Esophagus muscularis mucosa (tissue), 4 donors: ENCODE measurements at regions not wholly inside any gene's neighbourhood (a gene's known extent, or its start where the extent isn't known, plus 50 kb on each side); places are given as distances from the start of the nearest gene placed in this dataset.

ENCODE experiments used
- DNase-seq: peaks from one replicate; pipeline ENCODE4 v3.0.0-alpha.2; 2017; ENCODE audit errors: extremely low spot score
- H3K27ac ChIP-seq, 4 donors: fragments of 200-600 bp; sonication (generic); replicated peaks in 1 of 4; 1 replicate in 3 of 4; 2 replicates in 1 of 4; pipeline ENCODE4 v1.5.1; 2016 to 2019; ENCODE audit warnings: mild to moderate bottlenecking in 1 of 4
- H3K27me3 ChIP-seq, 4 donors: fragments of 200-600 bp; sonication (generic); one replicate each; pipeline versions ENCODE4 v1.5.1 to v1.6.0; 2016 to 2019
- H3K36me3 ChIP-seq, 4 donors: fragments of 200-600 bp; sonication (generic); one replicate each; pipeline ENCODE4 v1.5.1; 2016 to 2019
- H3K4me1 ChIP-seq, 4 donors: fragments of 200-600 bp; sonication (generic); one replicate each; pipeline ENCODE4 v1.5.1; 2016 to 2019
- H3K4me3 ChIP-seq, 4 donors: fragments of 200-600 bp; sonication (generic); 1 replicate in 2 of 4; 2 replicates in 2 of 4; pipeline ENCODE4 v1.5.1; 2016 to 2019; ENCODE audit warnings: mild to moderate bottlenecking in 4 of 4, moderate library complexity in 1 of 4
- H3K9me3 ChIP-seq, 4 donors: fragments of 200-600 bp; sonication (generic); 1 replicate in 3 of 4; 2 replicates in 1 of 4; pipeline ENCODE4 v1.5.1; 2016 to 2019
- EP300 ChIP-seq: sonication (generic); formaldehyde crosslinking; IDR thresholded peaks from one replicate; pipeline ENCODE4 v1.6.1; 2017; ENCODE audit warnings: antibody characterized with exemption
- POLR2A ChIP-seq: fragments of 450-650 bp; IDR thresholded peaks from one replicate; pipeline ENCODE4 v1.6.1; 2017; ENCODE audit warnings: antibody characterized with exemption, moderate library complexity, mild to moderate bottlenecking, low read depth
- POLR2AphosphoS5 ChIP-seq, 2 donors: sonication (generic); formaldehyde crosslinking; IDR thresholded peaks; one replicate each; pipeline ENCODE4 v1.6.1; 2017; ENCODE audit warnings: antibody characterized with exemption in 2 of 2
- WGBS: methylation state at CpG from one replicate; pipeline ENCODE4 v1.1.5; 2018; 5-methylcytosine and 5-hydroxymethylcytosine counted together
- intact Hi-C: fragments of 100-400 bp; cut with DNase I; formaldehyde crosslinking; loops from one replicate; pipeline ENCODE4 v1.15.1; 2023
- TF ChIP-seq, protein P1 (sequence below), 3 experiments: fragments of 200-600 bp in 2 of 3; fragments of 450-650 bp in 1 of 3; sonication (generic) in 2 of 3; IDR thresholded peaks; one replicate each; pipeline ENCODE4 v1.5.1; 2017 to 2019; ENCODE audit warnings: antibody characterized with exemption in 3 of 3, mild to moderate bottlenecking in 2 of 3, moderate library complexity in 1 of 3

DNA sequence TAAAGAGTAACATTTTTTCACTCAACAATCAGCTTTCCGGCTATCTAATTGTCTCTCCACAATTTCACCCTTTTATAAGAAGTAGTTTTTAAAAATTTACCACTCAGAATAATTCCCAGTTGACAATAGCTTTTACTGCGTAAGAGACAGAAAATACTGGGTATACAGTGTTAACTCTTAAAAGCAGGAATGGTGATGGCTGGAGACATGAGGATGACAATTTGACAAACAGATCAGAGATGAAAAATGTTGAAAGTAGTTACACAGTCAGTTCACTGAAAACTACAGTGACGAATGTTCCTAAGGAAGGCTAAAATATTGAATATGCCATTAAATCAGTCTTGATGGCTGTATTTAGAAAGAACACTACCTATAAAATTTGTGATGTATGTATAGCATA, 1146.8 kb upstream of the B3GALT2 start:
- DNase-seq = no peak
- 89% methylated on average over 3 of the region's 3 CpGs for WGBS
- H3K36me3 ChIP-seq = no peaks in the 10 kb centered on the region
- no peaks in the 10 kb centered on the region for H3K4me1 ChIP-seq
- no peak overlapping the region for H3K4me3 ChIP-seq
- no peaks in the 10 kb centered on the region for H3K9me3 ChIP-seq
- H3K27me3 ChIP-seq = no peaks in the 10 kb centered on the region
- intact Hi-C loops = no loop called here
- H3K27ac ChIP-seq = no peak overlapping the region
- no peak for TF ChIP-seq EP300

DNA sequence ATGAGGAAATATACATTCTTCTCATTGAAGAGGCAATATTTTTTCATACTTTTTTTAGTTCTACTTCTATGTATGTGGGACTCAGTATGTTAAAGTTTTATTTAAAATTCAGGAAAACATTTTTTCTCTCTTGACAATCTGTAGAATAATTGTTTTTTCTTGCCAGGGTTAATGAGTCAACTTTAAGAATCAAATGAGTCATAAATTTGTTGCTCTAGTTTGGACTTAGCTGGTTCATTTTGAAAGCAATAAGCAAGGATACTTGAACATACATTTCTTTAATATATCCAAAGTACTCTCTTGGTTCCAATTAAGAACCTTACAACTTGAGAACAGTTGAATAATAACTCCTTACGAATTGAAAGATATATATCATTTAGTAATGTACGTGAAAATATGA, 1145.3 kb upstream of the B3GALT2 start:
- Histone ChIP-seq H3K4me3 (no peak overlapping the region), H3K27ac (no peak overlapping the region), H3K36me3 (no peaks in the 10 kb centered on the region), H3K9me3 (no peaks in the 10 kb centered on the region), H3K27me3 (no peaks in the 10 kb centered on the region), H3K4me1 (no peaks in the 10 kb centered on the region)
- WGBS = 77% methylated on average over 2 of the region's 2 CpGs
- intact Hi-C loops = no loop called here
- no peak for TF ChIP-seq POLR2AphosphoS5 (IDR thresholded peaks at IDR 0.05)
- no peak for TF ChIP-seq POLR2A
- TF ChIP-seq EP300 = no peak
- TF ChIP-seq, protein P1, sequence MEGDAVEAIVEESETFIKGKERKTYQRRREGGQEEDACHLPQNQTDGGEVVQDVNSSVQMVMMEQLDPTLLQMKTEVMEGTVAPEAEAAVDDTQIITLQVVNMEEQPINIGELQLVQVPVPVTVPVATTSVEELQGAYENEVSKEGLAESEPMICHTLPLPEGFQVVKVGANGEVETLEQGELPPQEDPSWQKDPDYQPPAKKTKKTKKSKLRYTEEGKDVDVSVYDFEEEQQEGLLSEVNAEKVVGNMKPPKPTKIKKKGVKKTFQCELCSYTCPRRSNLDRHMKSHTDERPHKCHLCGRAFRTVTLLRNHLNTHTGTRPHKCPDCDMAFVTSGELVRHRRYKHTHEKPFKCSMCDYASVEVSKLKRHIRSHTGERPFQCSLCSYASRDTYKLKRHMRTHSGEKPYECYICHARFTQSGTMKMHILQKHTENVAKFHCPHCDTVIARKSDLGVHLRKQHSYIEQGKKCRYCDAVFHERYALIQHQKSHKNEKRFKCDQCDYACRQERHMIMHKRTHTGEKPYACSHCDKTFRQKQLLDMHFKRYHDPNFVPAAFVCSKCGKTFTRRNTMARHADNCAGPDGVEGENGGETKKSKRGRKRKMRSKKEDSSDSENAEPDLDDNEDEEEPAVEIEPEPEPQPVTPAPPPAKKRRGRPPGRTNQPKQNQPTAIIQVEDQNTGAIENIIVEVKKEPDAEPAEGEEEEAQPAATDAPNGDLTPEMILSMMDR (IDR thresholded peaks at IDR 0.05) = no peak
- no peak for DNase-seq

DNA sequence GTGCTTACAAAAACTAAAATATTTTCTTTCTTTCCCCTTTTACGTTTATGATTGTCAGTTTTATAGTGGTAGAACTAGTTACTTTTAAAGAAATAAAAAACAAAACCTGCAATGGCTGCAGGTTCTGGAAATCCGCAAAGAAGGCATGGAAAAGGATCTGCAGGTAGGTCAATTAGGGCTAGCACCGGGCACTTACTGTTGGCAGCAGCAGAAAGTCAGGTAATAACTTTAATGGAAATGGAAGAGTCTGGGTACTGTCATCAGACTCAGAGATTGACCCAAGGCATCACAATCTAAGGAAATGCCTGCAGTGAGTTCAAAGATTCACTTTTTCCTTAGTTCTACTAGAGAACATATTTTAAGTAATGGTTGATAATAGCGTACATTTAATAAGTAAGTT, 1136.3 kb upstream of the B3GALT2 start:
- no peak for TF ChIP-seq POLR2A
- no peak for TF ChIP-seq POLR2AphosphoS5 (IDR thresholded peaks at IDR 0.05)
- TF ChIP-seq, protein P1 (IDR thresholded peaks at IDR 0.05) = no peak
- TF ChIP-seq EP300 = no peak
- no peak for DNase-seq
- Histone ChIP-seq H3K27me3 (no peaks in the 10 kb centered on the region), H3K4me1 (no peaks in the 10 kb centered on the region), H3K9me3 (no peaks in the 10 kb centered on the region), H3K4me3 (no peak overlapping the region), H3K36me3 (no peaks in the 10 kb centered on the region), H3K27ac (no peak overlapping the region)
- intact Hi-C loops = no loop called here
- WGBS = 90% methylated on average over 4 of the region's 4 CpGs

DNA sequence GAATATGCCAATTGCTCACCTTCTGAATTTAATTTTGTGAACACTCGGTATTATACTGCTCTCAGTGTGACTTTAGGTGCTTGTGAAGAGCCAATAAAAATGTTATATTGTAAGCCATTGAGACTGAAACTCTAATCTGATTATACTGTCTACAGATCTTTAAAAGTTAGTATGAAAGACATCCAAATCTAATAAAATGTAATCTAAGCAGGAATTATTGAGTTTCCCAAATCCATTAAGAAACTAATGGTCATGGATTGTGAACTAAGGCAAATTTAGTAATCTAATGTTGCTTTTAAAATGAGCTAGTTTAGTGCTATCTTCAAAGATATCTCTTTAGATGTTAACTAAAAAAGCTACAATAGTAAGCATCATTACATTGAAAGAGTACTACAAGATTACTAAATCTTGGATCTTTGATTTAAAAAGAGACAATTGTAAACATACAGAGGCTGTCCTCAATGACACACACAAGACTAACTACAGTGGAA, 1132.4 kb upstream of the B3GALT2 start:
- Histone ChIP-seq H3K27ac (no peak overlapping the region), H3K27me3 (no peaks in the 10 kb centered on the region), H3K4me3 (no peak overlapping the region), H3K36me3 (no peaks in the 10 kb centered on the region), H3K4me1 (no peaks in the 10 kb centered on the region), H3K9me3 (no peaks in the 10 kb centered on the region)
- TF ChIP-seq EP300 (no peak), POLR2AphosphoS5 (IDR thresholded peaks at IDR 0.05) (no peak), POLR2A (no peak)
- TF ChIP-seq, protein P1 (IDR thresholded peaks at IDR 0.05) = no peak
- whole genome bisulfite sequencing = 76% methylated on average over 1 of the region's 1 CpG
- intact Hi-C loops = no loop called here
- no peak for DNase-seq

DNA sequence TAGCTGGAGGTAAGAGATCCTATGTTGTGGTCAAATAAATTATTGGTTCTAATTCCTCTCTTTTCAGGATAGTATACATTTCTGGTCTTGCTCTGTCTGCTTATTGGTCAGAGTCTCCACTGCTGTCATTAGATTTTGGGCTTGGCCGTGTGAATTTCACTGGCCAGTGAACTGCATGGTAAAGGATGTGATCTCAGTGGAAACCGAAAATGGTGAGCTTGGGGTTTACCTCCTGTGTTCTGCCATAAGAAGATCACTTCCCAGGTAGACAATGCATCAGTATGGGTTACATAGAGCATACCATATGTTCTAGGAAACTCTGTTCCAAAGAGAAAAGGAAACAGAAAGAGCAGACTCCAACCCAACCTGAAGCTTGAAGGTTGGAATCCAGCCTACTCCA, 1123.3 kb upstream of the B3GALT2 start:
- no peaks in the 10 kb centered on the region for H3K4me1 ChIP-seq
- no peaks in the 10 kb centered on the region for H3K36me3 ChIP-seq
- 93% methylated on average over 2 of the region's 2 CpGs for WGBS
- no peak for TF ChIP-seq EP300
- TF ChIP-seq, protein P1 (IDR thresholded peaks at IDR 0.05) = no peak
- TF ChIP-seq POLR2AphosphoS5 (IDR thresholded peaks at IDR 0.05) = no peak
- no peak for TF ChIP-seq POLR2A
- H3K27ac ChIP-seq = no peak overlapping the region
- H3K9me3 ChIP-seq = no peaks in the 10 kb centered on the region
- intact Hi-C loops = no loop called here
- no peak for DNase-seq
- no peak overlapping the region for H3K4me3 ChIP-seq
- H3K27me3 ChIP-seq = no peaks in the 10 kb centered on the region
